ENCODE measurements at regions not wholly inside any gene's neighbourhood (a gene's known extent, or its start where the extent isn't known, plus 50 kb on each side); places are given as distances from the start of the nearest gene placed in this dataset.
"Not testable (repeated sequence)": the region's sequence is repeated elsewhere in the genome, so short reads cannot be mapped to it uniquely, and the experiment has no call there.

DNA sequence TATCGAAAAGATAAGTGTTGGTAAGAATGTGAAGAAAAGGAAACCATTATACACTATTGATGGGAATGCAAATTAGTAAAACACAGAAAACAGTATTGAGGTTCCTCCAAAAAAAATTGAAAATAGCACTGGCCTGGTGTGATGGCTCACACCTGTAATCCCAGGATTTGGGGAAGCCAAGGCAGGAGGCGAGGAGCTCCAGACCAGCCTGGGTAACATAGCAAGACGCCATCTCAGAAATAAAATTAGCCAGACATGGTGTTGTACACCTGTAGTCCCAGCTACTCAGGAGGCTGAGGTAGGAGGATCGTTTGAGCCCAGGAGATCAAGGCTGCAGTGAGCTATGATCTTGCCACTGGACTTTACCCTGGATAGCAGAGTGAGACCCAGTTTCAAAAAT lies 5303.4 kb upstream of the TPTE start:
- not testable (repeated sequence) for TF ChIP-seq POU5F1 (IDR thresholded peaks at IDR 0.05; ENCODE audit: low read depth, low read length); POLR2A (IDR thresholded peaks at IDR 0.05; ENCODE audit: control extremely low read depth in 1 of 2, low read depth in 2 of 2, low read length in 2 of 2); HDAC2 (IDR thresholded peaks at IDR 0.05; ENCODE audit: borderline replicate concordance in 1 of 2, low read depth in 2 of 2, low read length in 2 of 2); POLR2AphosphoS5 (IDR thresholded peaks at IDR 0.05; ENCODE audit: low read depth, low read length); NRF1 (IDR thresholded peaks at IDR 0.05; ENCODE audit: low read depth, low read length); CREB1 (IDR thresholded peaks at IDR 0.05)
- TF ChIP-seq, protein P1, sequence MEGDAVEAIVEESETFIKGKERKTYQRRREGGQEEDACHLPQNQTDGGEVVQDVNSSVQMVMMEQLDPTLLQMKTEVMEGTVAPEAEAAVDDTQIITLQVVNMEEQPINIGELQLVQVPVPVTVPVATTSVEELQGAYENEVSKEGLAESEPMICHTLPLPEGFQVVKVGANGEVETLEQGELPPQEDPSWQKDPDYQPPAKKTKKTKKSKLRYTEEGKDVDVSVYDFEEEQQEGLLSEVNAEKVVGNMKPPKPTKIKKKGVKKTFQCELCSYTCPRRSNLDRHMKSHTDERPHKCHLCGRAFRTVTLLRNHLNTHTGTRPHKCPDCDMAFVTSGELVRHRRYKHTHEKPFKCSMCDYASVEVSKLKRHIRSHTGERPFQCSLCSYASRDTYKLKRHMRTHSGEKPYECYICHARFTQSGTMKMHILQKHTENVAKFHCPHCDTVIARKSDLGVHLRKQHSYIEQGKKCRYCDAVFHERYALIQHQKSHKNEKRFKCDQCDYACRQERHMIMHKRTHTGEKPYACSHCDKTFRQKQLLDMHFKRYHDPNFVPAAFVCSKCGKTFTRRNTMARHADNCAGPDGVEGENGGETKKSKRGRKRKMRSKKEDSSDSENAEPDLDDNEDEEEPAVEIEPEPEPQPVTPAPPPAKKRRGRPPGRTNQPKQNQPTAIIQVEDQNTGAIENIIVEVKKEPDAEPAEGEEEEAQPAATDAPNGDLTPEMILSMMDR (IDR thresholded peaks at IDR 0.05; ENCODE audit: control extremely low read depth in 1 of 3, insufficient read depth in 1 of 3, low read depth in 1 of 3, low read length in 3 of 3): not testable (repeated sequence)
- TF ChIP-seq, protein P2, sequence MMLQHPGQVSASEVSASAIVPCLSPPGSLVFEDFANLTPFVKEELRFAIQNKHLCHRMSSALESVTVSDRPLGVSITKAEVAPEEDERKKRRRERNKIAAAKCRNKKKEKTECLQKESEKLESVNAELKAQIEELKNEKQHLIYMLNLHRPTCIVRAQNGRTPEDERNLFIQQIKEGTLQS (IDR thresholded peaks at IDR 0.05; ENCODE audit: insufficient read depth, low read depth, low read length): not testable (repeated sequence)

Measured in H1 (cell line).